NAMALWA (cell line): ENCODE measurements at regions not wholly inside any gene's neighbourhood (a gene's known extent, or its start where the extent isn't known, plus 50 kb on each side); places are given as distances from the start of the nearest gene placed in this dataset.
A peak's percentile ranks its signal among the peaks of the same experiment; 100 is the strongest.
"Not testable (repeated sequence)": the region's sequence is repeated elsewhere in the genome, so short reads cannot be mapped to it uniquely, and the experiment has no call there.

Experiments
- DNase-seq: peaks from one replicate; pipeline ENCODE4 v3.0.0-alpha.2; 2015; ENCODE audit warnings: low spot score

DNA sequence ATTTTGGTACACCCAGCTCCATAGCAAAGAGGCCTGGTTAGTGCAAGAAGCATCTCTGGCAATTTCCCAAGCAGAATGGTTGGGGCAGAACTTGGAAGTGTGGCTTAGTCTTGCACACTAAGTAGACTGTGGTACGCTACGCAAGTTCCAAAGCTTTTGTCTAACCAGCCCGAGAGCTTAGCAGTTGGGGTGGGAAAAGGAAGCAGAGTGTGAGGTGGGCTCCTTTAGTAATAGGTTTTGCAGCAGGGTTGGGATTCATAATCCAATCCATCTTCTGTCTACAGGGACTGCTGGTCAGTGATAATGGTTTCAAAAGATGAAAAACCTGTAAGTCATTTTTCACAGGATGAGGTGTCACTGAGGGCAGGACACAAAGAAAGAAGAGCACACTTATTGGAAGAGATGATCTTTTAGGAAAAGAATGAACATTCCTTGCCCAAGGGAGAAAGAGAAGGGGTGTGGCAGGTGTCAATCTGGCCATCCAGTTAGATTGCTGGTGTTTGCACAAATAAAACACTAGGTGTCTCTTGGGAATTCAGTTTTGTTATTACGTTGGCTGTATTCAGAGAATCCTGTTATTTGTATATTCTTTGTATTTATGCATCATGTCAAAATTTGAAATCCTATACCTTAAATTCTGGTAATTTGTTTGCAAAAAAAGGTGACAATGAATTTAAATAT lies 244.3 kb downstream of the GPAT3 start:
- no peak for DNase-seq

DNA sequence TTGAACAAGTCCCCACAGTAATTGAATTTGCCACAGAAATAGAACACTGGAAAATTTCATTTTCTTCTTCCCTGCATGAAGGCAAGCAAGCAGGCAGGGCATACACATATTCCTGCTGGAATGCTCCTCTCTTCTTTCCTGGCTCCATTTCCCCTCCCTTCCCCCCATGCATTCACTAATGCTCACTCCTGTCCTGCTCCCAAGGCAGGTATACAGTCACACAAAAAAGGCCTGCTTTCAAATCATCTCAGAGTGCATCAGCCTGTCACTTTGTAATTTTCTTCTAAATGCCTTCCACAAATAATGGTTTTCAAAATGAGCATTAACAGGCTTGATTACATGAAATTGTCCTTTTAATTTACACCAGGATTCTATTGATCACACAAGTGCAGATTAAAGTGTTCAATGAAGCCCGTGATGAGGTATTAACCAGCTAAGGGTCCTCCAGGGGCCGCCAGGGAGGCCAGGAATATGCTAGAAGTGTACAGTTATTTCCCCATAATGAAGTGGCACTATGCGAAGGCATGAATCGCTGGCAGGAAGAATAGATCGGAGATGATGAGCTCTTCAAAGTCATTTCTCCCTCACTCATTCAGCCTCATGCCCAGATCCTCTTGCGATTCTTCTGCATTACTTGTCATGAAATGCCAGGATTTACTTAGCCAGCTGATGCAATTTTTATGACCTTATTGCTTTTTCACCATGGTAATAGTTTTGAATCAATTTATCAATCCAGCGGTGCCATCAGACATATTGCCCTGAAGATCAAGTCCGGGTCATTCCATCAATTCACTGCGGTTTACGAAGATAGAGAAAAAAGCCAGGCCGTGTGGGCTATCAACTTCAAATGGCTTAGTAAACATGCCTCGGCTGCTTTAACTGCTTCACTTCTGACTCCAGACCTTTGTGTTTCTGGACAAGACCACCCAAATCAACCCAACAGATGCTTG lies 243.5 kb downstream of the GPAT3 start:
- no peak for DNase-seq

DNA sequence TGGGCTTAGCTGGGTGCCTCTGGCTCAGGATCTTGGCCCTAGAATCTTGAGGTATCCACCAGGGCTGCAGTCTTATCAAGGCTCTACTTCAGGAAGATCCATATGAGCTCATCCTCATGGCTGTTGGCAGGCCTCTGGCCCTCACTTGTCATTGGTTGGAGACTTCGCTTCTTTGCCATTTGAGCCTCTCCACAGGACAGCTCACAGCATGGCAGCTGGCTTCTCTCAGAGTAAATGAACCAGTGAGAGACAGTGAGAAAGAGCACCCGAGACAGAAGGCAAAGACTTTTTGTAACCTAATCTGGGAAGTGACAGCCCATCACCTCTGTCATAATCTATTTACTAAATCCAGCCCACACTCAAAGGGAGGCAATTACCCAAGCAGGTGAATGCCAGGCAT lies 236.8 kb downstream of the GPAT3 start:
- no peak for DNase-seq

GRCh38 chr4:83771113-83771705 lies 235.3 kb downstream of the GPAT3 start:
- DNase-seq, result peak; percentile 45

GRCh38 chr4:83768146-83768545 lies 232.2 kb downstream of the GPAT3 start:
- DNase-seq, result no peak

GRCh38 chr4:83767067-83767466 lies 231.2 kb downstream of the GPAT3 start:
- no peak for DNase-seq

DNA sequence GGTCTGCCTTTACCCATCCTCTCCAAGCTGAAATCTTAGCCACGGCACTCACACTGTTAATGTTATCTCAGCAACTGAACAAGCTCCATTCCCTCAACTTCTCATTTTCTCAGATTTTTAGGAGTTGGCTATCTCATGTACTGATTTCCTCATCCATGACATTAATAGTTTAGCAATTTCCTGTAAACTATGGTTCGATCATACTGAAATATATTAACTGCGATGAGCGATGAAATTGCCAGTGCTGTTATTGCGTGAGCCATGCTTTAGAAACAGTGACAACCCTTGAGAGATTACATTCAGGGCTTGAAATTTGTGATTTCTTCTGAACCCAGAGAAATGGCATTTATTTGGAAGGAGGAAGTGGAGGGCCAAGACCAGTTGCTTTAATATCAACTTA lies 223.7 kb downstream of the GPAT3 start:
- DNase-seq, result no peak

DNA sequence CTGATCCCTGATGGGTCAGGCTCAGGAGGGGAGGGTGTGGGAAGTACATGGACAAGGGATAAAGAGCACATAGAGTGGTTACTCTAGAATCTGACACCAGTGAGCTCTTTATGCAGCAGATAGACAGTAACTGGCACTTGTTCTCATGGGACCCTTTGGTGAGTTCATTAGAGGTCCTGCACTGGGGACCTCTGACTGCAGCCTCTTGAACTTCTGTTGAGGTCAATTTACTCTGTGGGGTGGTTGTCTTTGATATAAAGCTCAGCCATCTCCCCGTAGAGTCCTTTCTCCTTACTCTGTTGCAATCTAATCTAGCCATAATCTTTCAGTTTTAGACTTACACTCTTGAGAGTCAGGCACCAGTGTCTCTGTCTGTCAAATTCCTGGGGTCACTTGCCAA lies 222.4 kb downstream of the GPAT3 start:
- DNase-seq, result no peak

- no peak for DNase-seq
Measured at GRCh38 chr4:83757121-83757621, 221.3 kb downstream of the GPAT3 start.

DNA sequence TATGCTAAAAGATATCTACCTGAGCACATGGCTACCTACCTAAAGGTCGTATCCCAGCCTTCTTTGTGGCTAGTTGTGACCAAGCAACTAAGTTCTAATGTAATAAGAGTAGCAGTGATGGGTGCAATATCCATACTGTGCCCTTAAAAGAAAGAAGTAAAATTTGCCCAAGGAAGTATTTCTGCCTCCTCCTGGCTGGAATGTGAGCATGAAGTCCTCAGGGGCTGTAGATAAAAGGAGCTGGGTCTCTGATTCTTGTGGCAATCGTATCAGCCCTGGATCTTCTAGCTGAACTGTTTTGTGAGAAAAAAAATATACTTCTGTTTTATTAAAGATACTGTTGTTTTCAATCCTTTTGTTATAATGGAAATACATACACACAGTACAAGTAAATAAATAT lies 217.4 kb downstream of the GPAT3 start:
- no peak for DNase-seq

DNA sequence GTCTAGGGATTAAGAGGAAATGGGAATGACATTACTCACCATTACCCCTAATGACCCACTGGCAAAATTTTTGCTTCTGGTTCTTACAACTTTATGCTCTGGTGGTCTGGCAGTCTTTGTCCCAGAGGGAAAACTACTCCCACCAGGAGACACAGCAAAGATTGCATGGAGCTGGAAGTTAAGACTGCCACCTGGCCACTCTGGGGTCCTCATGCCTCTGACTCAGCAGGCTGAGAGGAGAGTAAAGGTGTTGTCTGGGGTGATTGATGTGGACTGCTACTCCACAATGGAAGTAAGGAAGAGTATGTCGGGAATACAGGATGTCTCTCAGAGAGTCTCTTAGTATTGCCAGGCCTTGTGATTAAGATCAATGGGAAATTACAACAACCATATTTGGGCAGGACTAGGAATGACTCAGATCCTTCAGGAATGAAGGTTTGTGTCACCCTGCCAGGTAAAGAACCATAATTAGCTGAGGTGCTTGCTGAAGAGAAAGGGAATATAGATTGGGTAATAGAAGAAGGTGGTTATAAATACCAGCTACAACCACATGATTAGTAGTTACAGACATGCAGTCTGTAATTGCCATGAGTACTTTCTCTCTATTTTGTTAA lies 215.5 kb downstream of the GPAT3 start:
- no peak for DNase-seq

DNA sequence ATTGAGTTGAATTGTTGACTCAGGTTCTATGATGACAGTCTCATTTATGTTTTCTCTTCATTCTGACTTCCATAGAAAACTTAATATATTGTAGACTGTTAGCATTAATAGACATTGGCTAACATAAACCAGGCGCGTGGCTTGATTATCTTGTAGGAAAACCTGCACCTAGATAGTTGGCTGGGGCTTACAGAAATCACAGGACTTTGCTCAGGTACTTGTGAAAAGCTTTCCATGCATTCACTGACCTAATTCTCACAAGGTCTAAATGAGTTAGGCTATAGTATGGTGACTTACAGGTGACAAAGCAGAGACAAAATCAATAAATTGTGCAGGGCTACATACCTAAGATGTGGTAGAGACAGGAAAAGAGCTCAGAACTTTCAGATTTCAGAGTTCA lies 212.8 kb downstream of the GPAT3 start:
- no peak for DNase-seq

GRCh38 chr4:83738895-83739294 lies 203.0 kb downstream of the GPAT3 start:
- no peak for DNase-seq

DNA sequence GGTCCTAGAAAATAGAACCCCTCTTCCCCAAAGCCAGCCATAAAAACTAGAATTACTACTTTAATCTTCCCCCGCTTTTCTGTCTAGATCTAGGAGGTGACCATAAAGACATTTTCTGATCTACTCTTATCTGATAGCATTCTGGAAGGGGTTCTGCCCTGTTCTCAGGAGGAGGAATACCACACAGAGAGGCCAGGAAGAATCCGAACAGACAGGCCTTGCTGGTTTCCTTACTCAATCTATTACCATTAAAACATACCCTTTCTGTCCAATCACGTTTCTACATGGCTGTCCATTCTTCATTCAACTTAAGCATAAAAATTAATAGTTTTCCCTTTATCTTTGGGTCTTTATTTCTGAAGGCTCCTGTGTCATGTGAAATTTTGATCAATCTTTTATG lies 198.7 kb downstream of the GPAT3 start:
- no peak for DNase-seq

GRCh38 chr4:83732114-83732635 lies 196.3 kb downstream of the GPAT3 start:
- no peak for DNase-seq

DNA sequence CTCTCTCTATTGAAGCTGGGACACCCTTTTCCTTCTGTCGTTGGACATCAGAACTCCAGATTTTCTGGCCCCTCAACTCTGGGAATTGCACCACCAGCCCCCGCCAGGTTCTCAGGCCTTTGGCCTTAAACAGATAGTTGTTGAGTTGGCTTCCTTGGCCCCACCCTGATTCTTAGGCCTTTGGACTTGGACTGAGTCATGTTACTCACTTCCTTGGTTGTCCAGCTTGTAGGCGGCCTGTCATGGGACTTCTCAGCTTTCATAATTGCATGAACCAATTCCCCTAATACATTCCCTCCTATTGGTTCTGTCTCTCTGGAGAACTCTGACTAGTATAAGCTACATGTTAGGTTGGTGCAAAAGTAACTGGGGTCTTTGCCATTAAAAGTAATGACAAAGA lies 195.7 kb downstream of the GPAT3 start:
- no peak for DNase-seq

DNA sequence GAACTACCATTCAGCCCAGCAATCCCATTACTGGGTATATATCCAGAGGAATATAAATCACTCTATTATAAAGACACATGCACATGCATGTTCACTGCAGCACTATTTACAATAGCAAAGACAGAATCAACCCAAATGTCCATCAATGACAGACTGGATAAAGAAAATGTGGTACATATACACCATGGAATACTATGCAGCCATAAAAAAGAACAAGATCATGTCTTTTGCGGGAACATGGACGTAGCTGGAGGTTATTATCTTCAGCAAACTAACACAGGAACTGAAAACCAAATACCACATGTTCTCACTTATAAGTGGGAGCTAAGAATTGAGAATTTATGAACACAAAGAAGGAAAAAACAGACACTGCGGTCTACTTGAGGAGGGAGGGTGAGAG lies 195.1 kb downstream of the GPAT3 start:
- DNase-seq, result not testable (repeated sequence)

DNA sequence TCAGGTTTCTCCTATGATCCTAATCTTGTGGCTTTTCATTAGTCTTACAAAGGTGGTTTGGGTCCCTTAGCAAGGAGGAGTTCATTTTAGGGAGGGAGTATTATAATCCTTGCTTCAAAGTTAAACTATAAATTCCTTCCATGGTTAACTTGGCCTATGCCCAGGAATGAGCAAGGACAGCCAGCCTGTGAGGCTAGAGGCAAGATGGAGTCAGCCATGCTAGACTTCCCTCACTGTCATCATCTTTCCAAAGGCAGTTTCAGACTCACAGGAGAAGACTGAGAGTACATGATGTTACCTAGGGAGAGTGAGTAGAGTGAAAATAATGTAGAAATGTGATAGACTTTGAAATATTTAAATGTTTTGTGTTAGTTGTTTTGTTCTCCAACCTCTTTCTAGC lies 192.3 kb downstream of the GPAT3 start:
- no peak for DNase-seq

GRCh38 chr4:83725336-83726085 lies 189.6 kb downstream of the GPAT3 start:
- no peak for DNase-seq

DNA sequence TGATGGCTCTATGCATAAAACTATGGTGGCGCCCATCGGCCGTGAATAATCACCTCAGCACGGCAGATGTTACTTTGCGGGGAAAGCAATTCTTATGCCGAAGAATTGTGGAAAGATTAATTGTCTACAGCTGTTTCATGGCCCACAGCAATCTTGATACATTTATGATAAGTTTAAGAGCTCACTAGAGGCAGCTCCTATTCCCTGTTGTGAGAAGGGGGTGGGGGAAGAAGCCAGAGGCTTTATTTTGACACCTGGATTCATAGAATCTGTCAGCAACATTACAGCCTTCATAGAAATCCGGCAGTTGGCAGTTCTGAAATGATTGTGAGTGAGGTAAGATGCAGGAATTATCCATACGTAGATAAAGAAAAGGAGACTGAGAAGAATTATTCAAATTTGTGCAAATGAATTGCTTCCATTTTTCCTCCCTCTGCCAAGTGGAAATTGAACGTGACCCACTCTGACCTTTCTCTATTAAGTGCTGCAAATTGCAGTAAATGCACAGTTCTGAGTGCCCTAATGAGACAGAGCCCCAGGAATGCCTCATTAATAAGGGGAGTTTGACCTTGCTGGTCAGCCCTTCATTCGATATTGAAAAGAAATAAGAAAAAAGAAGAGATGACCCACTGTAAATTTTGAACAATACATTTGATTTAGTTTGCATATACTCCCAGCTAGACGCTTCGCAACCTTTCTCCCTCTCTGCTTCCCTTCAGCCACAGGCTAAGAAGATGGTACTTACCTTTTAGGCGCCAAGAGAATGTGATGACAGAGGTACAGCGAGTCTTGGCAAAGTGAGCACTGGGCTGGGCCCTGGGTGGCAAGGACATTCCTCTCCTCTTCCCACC lies 188.8 kb downstream of the GPAT3 start:
- DNase-seq, result no peak
